NCI-H1092 (cell line): ENCODE measurements at regions not wholly inside any gene's neighbourhood (a gene's known extent, or its start where the extent isn't known, plus 50 kb on each side); places are given as distances from the start of the nearest gene placed in this dataset.

Experiments used
- DNase-seq: peaks from one replicate; lab custom pipeline; 2025; lab: John Stamatoyannopoulos, UW

DNA sequence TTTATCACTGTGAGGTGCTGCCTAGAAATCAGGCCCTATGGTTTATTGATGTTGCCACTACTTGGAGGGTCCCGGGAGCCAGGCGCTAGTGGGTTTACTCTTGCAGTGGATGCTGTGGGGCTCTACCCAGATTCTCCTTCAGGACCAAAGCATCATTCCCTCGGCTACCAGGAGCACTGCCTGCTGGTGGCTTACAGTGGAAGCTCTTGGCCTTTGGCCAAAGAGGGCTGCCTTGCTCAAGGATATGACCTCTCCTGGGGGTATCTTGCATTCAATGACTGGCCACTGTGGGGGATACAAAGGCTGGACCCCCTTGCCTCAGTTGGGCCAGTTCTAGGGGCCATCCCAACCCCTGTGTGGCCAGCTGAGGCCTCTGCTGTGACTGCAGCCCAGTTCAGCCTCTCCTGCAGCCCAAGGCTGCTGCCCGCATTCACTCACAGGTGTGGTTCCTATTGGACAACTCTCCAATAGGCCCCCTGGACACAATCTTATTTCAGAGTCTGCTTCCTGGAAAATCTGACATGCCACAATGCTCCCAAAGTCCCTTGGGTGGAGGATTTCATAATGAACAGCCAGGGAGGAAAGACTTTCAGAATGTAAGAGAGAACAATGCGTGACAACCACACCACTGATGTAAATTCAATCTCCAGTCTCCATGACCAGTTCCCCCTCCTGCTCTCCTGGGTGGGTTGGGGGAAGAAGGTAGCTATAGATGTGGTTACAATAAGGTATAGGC lies 196.3 kb downstream of the SNX10 start:
- DNase-seq, result no peak

DNA sequence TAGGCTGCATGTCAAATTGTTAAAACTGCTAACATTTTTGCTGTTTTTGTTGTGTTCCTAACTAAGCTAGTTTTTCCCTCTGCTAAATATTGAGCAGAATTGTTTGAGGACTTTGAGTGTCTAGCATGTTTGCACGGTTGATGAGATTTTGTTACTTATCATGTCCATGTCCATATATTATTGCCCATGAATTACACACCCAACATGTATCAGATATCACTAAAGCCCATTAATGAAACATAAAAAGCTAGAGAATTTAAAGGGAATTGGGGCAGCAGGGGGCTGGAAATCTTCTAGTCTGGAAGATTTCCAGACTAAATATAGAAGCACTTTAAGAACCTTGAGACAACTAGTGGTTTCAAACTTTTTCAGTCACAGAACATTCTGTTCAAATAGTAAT lies 197.7 kb downstream of the SNX10 start:
- DNase-seq, result no peak

GRCh38 chr7:26489906-26490639 lies 198.4 kb downstream of the SNX10 start:
- DNase-seq, result no peak

DNA sequence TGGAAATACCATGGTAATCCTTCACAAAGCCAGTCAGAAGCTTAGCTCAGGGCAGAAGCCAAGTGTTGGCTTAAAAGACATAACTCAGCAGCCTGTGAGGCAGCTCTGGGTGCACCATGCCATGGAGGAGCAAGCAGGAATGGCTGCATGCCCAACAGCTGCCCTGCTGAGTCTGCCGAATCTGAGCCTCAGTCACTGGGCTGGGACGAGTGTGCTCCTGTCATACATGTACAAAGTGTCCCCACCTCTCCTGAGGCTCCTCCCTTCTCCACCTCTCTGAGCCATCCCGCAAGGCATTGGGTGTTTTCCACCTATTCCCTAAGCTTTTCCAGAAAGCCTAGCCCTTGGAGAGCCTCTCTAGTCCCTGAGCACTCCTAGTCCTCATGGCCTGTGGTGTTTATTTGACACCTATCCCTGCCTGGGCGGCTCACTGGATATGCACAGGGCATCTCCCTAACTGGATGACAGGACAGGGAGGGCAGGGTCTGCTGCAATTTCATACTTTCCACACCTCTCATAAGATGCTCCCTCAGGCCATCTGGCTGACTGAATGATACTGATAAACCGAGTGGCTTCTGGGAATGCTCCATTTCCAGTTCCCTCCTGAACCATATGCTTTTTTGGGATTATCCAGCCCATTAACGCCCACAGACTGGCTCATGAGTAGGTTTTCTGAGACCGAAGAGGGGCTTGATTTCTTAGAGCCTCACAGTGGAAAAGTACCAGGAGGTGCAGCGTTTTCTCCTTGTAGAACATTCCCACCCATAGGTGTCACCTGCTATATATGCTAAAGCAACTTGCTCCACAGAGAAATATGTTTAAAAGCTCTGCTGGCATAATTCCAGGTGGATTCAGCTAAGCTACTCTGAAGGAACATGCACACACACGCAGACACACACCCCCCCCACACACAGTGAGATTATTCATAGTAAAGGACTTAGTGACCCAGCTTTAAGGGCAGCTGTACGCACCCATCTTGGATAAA lies 199.3 kb downstream of the SNX10 start:
- DNase-seq, result peak; percentile 17

GRCh38 chr7:26492816-26493215 lies 201.2 kb downstream of the SNX10 start:
- DNase-seq, result no peak

GRCh38 chr7:26493737-26494428 lies 202.2 kb downstream of the SNX10 start:
- no peak for DNase-seq

DNA sequence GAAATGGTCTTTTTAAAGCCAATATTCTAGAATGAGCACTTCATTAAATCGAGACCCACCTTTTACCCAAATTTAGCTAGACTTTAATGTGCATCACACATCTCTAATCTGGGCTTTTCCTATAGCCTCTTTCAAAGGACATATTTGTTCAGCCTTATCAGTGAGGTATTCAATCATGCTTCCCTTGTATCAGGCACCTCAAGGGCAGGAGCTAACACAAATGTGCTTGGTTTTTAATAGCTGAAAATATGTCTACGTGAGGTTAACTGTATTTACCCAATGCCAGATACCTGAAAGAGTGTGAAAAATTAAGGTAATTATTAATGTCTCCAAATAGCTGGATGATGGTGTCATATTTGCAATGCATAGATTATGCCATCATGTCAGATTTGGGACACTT lies 203.9 kb downstream of the SNX10 start:
- DNase-seq, result no peak

DNA sequence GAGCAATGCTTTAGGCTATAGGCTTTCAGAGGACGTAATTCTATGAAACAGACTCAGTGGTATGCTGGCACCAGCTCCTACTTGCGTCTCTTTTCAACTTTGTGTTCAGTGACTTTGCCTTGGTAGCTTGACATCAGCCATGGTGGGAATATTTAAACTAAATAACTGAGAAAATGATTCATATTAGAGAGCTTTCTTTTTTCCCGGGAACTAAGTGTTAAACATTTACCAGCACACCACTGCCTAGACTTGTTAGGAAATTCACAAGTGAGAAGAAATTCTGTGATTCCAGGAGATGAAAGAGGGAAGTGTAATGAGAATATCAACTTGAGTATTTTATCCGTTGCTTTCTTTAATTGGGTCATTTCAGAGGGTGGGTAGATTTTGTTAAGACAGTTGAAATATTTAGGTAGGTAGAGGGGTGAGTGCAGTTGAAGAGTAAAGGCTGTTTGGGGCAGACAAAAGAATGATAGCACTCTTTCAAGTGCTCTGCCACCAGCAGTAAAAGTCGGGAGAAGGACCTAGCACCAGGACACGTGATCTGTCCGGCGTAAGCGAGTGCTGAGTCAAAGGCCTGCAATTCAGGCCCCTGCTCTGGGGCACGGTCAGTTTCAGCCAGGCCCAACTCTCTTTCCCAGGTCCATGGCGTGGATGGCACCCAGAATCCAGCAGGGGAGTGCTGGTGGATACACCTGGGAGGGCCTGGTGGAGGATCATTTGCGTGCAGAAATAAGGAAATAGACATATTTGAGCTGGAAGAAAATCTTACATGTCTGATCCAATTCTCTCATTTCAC lies 206.3 kb downstream of the SNX10 start:
- DNase-seq, result no peak

DNA sequence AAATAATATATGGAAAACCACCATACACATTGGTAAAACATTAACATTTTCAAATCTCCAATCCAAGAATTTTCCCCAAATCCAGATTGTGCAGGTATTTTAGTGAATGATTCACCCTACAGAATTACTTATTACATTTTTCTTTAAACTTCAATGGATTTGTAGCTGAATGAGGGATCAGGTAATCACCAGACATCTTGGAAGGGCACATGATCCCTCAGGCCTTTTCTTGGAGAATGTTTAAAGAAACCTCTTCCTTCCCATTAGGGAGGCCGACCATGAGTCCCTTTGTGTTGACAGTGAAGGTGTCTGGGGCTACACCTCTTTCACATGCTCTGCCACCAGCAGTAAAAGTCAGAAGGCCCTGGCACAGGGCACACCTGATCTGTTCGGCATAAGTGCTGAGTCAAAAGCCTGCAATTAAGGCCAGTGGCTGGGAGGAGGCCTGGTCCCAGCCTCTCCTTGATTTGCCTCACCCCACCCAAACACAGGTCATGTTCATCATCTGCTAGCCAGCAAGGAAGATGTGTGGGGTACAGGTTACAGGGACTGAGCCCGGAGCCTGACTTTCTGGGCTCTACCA lies 207.7 kb downstream of the SNX10 start:
- DNase-seq, result no peak

GRCh38 chr7:26500749-26501352 lies 209.2 kb downstream of the SNX10 start:
- no peak for DNase-seq

- DNase-seq, result no peak
Observed at GRCh38 chr7:26504411-26505120, 212.9 kb downstream of the SNX10 start.

- no peak for DNase-seq
Observed at GRCh38 chr7:26506196-26506595, 214.5 kb downstream of the SNX10 start.

DNA sequence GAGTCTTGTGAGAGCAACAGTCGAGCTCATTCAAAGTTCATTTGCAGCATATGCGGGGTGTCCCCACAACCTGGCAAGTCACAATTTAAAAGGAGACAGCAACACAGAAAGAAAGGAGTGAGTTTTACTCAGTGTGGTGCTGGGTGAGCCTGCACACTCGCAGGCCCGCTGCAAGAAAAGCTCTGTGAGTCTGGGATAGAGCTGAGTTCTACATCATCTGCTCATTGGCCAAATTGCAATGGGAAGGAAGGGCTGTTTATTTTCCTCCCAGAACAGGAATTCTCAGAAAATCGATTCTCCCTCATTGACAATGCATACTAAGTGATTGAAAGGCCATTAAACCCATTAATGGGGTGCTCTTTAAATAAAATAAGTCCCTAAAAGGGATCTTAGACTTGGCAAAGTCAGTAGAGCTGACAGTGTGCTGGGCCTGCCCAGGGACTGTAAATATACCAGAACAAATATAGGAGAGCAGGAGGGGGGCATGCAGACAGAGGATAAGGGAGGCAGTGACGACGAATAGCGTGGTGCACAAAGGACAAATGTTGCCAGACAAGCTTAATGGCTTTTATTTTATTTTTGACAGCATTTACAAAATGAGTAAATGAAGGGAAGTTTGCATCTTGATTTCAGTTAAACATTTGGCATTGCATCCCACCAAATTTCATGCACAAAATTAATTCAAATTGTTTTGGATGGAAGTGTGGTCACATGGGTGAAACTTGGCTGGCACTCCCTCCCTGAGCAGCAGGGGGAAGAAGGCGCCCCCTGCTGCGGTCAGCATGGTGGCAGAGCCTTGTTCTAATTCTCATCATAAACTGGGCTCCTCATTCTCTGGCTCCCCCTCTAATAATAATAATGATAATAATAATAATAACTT lies 215.7 kb downstream of the SNX10 start:
- peak; percentile 56 for DNase-seq

DNA sequence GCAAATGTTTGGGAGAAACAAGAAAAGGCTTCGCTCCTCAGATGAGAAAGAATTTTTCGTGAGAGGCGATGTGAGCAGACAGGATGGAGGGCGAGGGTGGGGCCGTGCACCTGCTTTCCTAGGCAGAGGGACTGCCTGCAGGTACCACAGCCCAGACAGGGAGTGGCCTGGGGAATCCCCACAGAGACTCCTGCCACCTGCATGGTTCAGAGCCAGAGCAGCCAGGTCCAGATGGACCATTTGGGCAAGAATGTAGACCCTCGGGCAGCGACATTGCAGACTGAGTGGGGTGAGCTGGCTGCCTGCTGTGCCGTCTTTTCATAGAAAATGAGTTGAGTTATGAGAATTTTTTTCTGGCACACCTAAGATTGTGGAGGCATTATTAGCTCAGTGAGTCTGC lies 216.8 kb downstream of the SNX10 start:
- DNase-seq, result peak; percentile 47

- peak; percentile 76 for DNase-seq
Observed at GRCh38 chr7:26508917-26509316, 217.3 kb downstream of the SNX10 start.

- DNase-seq, result no peak
Observed at GRCh38 chr7:26510231-26510957, 218.7 kb downstream of the SNX10 start.

DNA sequence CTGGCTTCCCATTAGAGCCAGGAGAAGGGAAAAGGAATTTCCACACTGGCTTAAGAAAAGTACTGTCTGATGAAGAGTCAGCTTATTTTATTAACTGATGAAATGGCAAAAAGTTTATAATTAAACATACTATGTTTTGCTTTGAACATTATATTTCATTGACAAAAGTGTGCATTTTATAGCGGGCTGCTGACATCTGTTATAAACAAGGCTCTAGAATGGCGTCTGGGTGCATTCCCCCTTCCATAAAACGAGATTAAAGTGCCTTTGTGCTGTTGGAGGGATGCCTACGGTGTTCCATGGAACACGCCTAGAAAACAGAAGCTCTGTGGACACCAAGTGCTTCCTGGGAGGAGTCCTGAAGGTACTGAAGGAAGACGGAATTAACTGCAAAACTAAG lies 220.2 kb downstream of the SNX10 start:
- no peak for DNase-seq

DNA sequence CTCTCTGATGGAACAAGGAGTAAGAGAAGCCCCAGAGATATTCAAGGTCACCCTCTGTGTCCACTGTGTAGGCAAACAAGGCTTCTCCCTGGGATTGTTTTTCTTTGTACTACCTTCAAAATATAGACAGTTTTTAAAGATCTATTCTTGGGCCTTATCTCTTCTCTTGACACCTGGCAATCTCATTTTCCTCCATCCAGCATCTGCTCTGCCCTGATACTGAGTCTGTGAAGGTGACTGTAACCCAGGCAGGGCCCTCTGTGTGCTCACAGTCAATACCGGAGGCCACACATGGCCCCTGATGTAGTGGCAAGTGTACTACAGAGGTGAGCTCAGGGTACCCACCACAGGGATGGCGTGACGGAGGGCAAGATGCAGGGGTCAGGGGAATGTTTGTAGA lies 221.1 kb downstream of the SNX10 start:
- no peak for DNase-seq
